Tibial nerve (tissue), 3 donors: ENCODE measurements at regions not wholly inside any gene's neighbourhood (a gene's known extent, or its start where the extent isn't known, plus 50 kb on each side); places are given as distances from the start of the nearest gene placed in this dataset.

Source experiments
- CTCF ChIP-seq, 5 experiments: fragments of 200-600 bp in 3 of 5; fragments of 450-650 bp in 2 of 5; sonication (generic) in 3 of 5; IDR thresholded peaks; one replicate each; pipeline ENCODE4 v1.5.1; 2016 to 2019; ENCODE audit warnings: antibody characterized with exemption in 5 of 5, mild to moderate bottlenecking in 3 of 5, moderate library complexity in 2 of 5
- POLR2A ChIP-seq, 2 donors: fragments of 450-650 bp; IDR thresholded peaks; one replicate each; pipeline ENCODE4 v1.6.1; 2017; ENCODE audit warnings: antibody characterized with exemption in 2 of 2, mild to moderate bottlenecking in 2 of 2, moderate library complexity in 2 of 2

DNA sequence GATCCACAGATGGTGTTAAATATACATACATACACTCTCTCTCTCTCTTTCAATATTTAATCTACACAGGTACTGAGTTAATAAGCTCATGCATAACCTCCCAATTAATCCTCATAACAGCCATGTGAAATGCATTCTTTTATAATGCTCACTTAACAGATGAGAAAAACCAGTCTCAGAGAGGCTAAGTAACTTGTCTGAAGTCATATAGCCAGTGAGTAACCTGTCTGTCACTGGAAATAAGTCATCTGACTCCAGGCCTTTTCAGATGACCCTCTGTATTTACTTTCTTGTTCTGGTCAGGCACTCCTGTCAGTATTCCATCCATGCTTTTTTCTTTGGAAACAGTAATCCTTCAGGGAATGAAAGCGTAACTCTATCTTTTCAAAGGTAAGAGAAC lies 594.0 kb upstream of the TENM4 start:
- TF ChIP-seq POLR2A (IDR thresholded peaks at IDR 0.05) (no peak), CTCF (IDR thresholded peaks at IDR 0.05) (no peak)
